ENCODE measurements at regions not wholly inside any gene's neighbourhood (a gene's known extent, or its start where the extent isn't known, plus 50 kb on each side); places are given as distances from the start of the nearest gene placed in this dataset.

DNA sequence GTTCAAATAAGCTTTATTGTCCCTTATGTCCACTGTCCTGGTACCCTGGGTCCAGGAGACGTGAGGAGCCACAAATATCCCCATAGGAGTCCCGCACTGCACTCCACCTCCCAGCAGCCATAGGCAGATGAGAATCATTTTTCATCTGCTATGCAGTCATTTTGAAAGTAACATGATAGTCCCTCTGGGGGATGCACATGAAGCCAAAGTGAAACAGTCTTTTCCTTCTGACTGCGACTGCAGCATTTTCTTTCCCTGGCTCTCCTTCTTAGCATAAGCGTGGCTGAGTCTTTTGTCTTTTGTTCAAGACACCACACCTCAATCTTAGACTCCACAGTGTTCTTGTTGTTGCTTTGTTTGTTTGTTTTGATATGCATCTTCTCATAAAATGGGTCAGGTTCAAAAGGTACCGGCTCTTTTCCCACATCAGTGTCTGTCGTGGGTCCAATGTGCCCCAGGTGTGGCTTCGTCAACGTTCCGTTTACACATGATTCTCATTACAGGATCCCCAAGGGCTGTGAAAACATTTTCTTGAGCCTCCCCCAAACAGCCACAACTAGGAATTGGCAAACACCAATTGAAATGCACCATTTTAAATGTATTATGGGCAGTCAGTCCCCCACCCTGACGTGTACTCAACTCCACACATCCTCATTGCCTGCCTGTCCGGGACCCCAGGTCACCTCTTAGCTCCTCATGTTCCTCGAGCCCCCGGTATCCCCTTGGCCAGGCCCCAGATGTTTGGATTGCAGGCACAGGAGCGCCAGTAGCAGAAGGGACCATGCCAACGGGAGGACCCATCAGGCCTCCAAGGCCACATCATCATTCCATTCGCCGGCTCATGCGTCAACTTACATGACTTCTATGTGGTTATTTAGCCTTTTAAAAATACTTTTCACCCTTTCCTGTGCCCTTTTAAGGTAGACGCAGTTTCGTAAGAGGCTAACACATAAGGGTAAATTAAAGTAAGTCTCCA is 237.8 kb upstream of the DAPK1 start:
- H3K4me3 ChIP-seq (ENCODE audit: low read length): no peak overlapping the region
- H3K4me1 ChIP-seq (ENCODE audit: insufficient read depth, low read length): no peaks in the 10 kb centered on the region
- no peaks in the 10 kb centered on the region for H3K9me3 ChIP-seq (ENCODE audit: low read depth, low read length)
- H3K27me3 ChIP-seq (ENCODE audit: insufficient read depth, low read length): no peaks in the 10 kb centered on the region

DNA sequence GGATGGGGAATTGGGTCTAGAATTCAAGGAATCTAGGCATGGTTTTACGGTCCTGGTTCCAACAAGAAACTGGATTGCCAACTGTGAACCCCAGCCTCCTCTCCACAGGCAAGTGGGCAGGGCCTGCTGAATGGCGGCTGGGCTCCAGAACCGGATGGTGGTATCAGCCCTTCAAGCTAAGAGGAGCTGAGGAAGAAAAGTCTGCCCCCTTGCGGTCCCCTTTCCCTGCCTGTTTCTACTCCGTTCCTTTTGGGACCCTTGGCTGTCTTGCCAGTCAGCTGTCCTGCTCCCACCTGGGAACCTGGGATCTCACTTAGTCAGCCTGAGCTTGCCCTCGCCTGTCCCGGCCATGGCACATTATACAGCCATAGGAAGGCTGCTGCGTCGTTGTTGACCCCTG is 234.4 kb upstream of the DAPK1 start:
- Histone ChIP-seq H3K9me3 (ENCODE audit: low read depth, low read length) (no peaks in the 10 kb centered on the region), H3K4me3 (ENCODE audit: low read length) (no peak overlapping the region), H3K4me1 (ENCODE audit: insufficient read depth, low read length) (no peaks in the 10 kb centered on the region), H3K27me3 (ENCODE audit: insufficient read depth, low read length) (no peaks in the 10 kb centered on the region)

DNA sequence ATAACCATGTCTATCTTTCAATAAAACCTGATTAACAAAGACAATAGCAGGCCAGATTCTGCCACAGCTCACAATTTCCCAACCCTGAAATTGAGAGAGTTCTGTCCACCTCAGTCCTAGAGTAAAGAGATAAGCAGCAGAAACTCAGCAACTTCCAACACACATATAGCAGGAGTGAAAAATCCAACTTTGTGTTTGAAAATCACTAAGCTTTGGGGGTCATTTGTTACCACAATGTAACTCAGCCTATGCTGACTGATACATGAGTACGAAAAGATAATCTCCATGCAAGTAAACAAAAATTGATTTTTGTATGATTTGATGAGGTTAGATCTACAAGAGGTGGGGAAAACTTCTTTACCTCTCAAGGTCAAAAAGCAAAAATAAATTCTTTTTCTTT is 231.0 kb upstream of the DAPK1 start:
- no peak overlapping the region for H3K4me3 ChIP-seq (ENCODE audit: low read length)
- no peaks in the 10 kb centered on the region for H3K27me3 ChIP-seq (ENCODE audit: insufficient read depth, low read length)
- no peaks in the 10 kb centered on the region for H3K4me1 ChIP-seq (ENCODE audit: insufficient read depth, low read length)
- no peaks in the 10 kb centered on the region for H3K9me3 ChIP-seq (ENCODE audit: low read depth, low read length)

DNA sequence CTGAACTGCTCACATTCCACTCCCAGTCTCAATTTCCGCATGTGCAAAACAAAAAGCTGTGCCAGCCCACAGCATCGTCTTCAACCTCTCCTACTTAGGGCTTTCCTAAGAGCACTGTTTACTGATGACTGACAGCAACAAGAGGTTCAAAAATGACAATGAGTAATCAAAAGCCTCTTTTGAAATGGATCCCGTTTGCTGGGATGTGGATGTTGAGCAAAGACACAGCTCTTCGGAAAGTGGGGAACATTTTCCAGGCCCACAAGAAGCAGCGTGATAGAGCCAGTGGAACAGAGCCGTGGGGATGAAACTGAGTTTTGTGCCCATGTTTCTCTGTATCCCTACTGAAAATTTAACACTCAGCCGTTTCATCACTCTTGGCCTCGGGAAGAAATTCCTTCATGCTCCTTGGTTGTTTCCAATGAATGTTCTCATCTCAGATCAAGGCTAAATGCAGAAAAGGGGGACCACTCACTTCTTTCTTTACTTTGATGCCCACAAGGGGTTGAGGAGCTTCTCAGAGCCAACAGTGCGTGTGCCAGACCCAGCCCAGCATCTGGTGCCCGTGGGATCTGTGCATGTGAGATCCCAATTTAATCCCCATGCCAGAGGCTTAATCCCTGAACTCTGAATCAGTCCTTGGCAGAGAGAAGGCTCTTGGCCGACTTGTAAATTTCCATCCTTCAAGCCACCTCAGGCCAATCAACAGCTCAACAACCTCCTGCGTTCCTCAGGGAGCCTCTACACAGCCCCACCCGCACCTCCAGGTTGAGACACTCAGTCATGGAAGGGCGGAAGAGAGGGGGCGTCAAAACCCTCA is 230.2 kb upstream of the DAPK1 start:
- H3K4me1 ChIP-seq (ENCODE audit: insufficient read depth, low read length): no peaks in the 10 kb centered on the region
- H3K27me3 ChIP-seq (ENCODE audit: insufficient read depth, low read length): no peaks in the 10 kb centered on the region
- no peaks in the 10 kb centered on the region for H3K9me3 ChIP-seq (ENCODE audit: low read depth, low read length)
- no peak overlapping the region for H3K4me3 ChIP-seq (ENCODE audit: low read length)

DNA sequence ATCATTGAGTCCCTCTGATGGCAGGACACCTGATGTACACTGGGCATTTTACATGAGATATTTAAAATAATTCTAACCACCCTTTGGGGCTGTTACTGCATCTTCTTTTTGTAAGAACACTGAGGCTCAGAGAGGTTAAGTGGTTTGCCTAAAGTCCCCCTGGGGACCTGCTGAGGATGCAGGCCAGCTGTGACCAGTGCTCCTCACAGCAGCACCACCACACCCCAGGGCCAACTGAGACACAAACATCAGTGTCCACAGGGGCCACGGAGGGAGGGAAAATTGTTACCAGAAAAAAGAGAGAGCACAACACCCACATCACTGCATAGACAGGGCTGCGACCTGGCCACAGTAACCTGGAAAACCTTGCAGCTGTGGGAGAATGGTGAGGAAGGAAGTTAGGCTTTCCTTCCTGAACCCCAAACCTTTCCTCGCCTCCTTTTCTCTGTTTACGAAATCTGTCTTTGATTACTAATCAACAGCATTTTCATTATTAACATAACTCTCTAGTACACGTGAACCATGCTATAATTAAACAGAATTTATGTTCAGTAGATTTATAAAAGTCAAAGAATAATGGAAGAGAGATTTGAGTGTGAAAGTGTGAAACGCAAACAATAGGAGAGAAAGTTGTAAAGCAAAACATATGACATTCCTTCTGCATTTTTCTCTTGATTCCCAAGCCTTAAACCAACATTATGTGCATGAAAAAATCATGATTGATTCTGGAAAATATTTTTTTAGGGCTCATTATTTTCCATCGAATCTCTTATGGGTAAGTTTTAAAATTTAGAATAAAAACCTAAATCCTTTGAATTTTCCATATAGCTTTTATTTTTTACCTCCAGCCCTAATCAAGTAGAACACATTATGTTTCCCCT is 228.1 kb upstream of the DAPK1 start:
- Histone ChIP-seq H3K9me3 (ENCODE audit: low read depth, low read length) (no peaks in the 10 kb centered on the region), H3K27me3 (ENCODE audit: insufficient read depth, low read length) (no peaks in the 10 kb centered on the region), H3K4me1 (ENCODE audit: insufficient read depth, low read length) (no peaks in the 10 kb centered on the region), H3K4me3 (ENCODE audit: low read length) (no peak overlapping the region)

DNA sequence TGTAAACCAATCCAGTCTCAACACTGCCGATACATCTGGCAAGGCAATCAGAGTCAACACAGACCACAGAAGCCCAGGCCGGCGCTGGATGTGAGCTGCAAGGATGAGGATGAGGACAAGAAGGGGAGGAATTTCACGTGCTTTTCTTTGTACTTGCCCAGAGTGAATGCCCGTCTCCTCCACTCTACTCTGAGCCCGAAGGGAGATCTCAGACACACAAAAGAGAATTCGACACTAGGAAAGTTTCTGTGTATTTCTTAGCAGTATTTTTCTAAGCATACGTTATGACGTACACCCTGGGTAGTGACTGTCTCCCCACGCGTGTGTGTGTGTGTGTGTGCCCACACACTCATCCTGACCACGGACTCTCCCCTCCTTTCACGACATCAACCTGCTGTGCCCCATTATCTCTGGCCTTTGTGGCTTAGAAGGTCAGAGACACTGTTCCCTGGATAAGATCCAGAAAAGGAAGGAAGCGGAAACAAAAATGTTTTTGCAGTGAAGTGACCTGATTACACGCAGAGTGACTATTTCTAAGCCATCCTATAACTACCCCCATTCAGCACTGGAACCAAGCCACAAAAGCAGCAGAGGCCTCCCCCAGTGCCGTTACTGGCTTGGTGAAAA is 227.3 kb upstream of the DAPK1 start:
- H3K27me3 ChIP-seq (ENCODE audit: insufficient read depth, low read length): no peaks in the 10 kb centered on the region

DNA sequence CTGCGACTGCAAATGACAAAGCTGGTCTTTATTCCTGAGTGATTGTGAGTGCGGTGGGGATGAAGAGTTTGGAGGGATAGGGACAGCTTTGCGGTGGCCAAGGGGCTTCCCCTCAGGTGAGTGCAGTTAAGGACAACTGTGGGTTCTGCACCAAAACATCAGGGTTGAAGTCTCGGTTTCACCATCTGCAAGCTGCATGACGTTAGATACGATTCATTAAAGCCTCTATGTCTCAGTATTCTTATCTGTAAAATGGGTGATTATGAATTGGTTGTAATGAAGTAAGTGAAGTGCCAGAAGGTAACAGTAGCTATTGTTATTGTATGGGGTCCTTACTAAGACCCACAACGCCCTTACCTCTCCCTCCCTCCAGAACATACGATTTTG is 226.8 kb upstream of the DAPK1 start:
- Histone ChIP-seq H3K27me3 (ENCODE audit: insufficient read depth, low read length) (no peaks in the 10 kb centered on the region), H3K4me3 (ENCODE audit: low read length) (no peak overlapping the region), H3K4me1 (ENCODE audit: insufficient read depth, low read length) (peaks cover 7% of the 10 kb centered on the region), H3K9me3 (ENCODE audit: low read depth, low read length) (no peaks in the 10 kb centered on the region)

More for the DNA sequence above, 227.3 kb upstream of the DAPK1 start:
- Histone ChIP-seq H3K9me3 (ENCODE audit: low read depth, low read length) (no peaks in the 10 kb centered on the region), H3K4me3 (ENCODE audit: low read length) (no peak overlapping the region), H3K4me1 (ENCODE audit: insufficient read depth, low read length) (peaks cover 4% of the 10 kb centered on the region)

DNA sequence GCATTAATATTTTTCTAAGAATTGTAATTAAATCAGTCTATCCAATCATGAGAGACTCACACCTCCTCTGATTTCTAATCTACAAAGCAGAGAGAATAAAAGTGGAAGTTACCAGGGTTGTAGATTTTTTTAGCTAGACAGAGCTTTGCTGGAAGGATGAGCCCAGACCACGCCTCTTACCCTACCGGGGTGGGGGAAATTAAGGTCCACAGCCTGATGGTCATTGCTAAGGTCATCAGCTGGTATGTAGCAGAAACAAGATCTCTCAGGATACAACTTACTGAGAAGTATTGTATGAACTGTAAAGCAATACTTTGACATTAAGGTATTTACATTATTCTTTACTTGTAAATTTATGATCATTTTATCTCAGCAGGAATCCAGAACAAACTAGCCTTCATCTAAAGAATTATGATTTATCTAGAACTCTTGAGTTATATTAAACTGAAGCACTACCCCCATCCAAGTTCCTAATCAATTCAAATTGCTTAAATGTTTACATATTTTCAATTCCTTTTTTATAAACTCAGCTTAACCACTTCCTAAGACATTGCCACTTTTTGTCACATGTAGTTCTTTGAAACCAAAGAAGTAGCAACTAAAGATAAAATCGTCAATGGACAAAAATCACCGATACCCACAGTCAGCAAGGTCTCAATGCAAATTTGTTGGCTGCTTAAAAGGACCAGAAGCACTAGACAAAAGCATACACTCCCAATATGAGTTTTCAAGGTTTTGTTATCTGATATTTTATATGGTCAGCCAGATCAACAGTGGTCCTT is 225.8 kb upstream of the DAPK1 start:
- H3K9me3 ChIP-seq (ENCODE audit: low read depth, low read length): no peaks in the 10 kb centered on the region
- no peak overlapping the region for H3K4me3 ChIP-seq (ENCODE audit: low read length)
- H3K27me3 ChIP-seq (ENCODE audit: insufficient read depth, low read length): no peaks in the 10 kb centered on the region
- peaks cover 11% of the 10 kb centered on the region for H3K4me1 ChIP-seq (ENCODE audit: insufficient read depth, low read length)

DNA sequence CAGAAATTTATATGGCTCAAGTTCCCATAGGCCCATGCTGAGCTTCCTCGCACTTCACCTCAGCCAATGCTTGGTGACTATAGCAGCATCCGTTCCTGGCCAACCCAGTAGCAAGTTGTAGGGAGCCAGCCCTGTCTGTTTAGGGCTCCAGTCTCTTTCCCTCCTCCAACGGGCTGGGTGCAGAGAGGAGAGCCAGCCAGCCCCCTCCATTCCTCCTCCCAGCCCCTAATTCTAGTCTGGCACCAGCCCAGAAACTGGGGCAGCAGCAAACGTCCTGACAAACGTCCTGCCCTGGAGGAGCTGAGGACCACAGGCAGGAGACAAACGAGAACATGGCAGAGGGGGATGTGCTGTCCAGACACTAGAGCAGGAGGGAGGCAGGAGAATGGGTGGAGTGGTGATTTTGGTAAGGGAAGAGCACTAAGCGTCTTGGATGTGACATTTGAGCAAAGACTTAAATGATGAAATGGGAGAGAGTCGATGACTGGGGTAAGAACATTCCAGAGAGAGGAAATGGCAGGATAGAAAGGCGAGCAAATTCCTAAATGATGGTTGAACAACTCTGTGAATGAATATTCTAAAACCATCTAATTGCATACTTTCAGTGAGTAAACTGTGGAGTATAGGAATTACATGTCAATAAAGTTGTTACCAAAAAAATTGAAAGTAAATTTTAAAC is 222.5 kb upstream of the DAPK1 start:
- no peak overlapping the region for H3K4me3 ChIP-seq (ENCODE audit: low read length)
- no peaks in the 10 kb centered on the region for H3K27me3 ChIP-seq (ENCODE audit: insufficient read depth, low read length)
- H3K9me3 ChIP-seq (ENCODE audit: low read depth, low read length): no peaks in the 10 kb centered on the region
- H3K4me1 ChIP-seq (ENCODE audit: insufficient read depth, low read length): peaks cover 18% of the 10 kb centered on the region

DNA sequence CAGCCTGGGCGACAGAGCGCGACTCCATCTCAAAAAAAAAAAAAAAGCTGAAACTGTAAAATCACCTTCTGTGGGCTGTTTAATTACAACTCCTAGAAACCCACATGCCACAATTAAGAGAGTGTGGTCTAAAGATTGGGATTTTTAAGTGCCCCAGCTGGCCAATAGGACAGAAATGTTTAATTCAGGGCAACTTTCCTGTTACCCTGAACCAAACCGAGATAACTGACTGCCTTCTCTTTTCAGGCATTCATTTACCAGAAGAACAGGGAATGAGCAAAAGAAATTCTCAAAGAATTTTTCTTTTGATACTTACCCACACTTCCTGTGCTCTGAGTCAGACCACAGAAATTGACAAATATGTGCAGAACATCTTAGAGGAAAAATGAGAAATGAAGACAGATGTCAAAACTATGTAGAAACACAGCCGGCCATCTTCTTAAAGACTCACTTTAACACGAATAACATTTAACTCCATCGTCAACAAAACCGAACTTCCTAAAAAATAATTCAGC is 221.3 kb upstream of the DAPK1 start:
- Histone ChIP-seq H3K4me1 (ENCODE audit: insufficient read depth, low read length) (peaks cover 18% of the 10 kb centered on the region), H3K4me3 (ENCODE audit: low read length) (no peak overlapping the region), H3K9me3 (ENCODE audit: low read depth, low read length) (no peaks in the 10 kb centered on the region), H3K27me3 (ENCODE audit: insufficient read depth, low read length) (no peaks in the 10 kb centered on the region)

DNA sequence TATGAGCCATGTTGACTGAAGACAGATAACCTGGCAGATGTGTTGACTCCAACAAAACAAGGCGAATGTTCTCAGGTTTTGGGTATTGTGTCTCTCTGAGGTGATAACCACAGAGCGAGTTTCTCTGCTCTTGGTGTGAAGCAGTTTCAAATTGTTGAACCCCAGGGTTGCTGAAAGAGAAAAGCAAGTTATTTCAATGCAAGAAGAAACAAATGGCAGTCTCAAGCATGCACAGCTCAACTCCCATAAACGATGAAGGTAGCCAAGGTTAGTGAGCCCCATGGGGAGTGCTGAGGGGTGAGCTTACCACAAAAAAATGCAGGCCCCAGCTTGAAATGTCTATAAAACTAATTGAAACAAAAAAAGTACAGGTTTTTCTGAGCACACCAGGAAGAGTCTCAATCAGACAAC is 220.8 kb upstream of the DAPK1 start:
- Histone ChIP-seq H3K4me3 (ENCODE audit: low read length) (no peak overlapping the region), H3K27me3 (ENCODE audit: insufficient read depth, low read length) (no peaks in the 10 kb centered on the region), H3K4me1 (ENCODE audit: insufficient read depth, low read length) (peaks cover 18% of the 10 kb centered on the region), H3K9me3 (ENCODE audit: low read depth, low read length) (no peaks in the 10 kb centered on the region)

DNA sequence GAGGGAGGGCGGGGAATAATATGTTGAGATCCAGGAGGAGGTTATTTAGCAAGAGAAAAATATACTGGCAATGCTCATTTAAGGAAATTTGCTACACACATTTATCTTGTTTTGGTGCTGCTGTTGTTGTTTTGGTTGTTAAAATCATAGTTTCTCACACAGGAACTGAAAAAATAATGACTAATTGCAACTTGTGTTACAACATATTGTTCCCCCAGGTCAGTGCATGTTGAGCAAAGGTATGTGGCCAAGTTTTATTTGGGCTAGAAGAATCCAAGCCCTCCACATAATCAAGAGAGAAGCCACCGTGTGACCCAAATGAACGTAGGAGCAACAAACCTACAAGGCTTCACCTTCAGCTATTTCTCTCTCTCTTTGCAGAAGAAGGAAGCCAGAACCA is 220.3 kb upstream of the DAPK1 start:
- no peaks in the 10 kb centered on the region for H3K27me3 ChIP-seq (ENCODE audit: insufficient read depth, low read length)
- H3K4me1 ChIP-seq (ENCODE audit: insufficient read depth, low read length): peaks cover 18% of the 10 kb centered on the region
- H3K9me3 ChIP-seq (ENCODE audit: low read depth, low read length): no peaks in the 10 kb centered on the region
- H3K4me3 ChIP-seq (ENCODE audit: low read length): no peak overlapping the region

DNA sequence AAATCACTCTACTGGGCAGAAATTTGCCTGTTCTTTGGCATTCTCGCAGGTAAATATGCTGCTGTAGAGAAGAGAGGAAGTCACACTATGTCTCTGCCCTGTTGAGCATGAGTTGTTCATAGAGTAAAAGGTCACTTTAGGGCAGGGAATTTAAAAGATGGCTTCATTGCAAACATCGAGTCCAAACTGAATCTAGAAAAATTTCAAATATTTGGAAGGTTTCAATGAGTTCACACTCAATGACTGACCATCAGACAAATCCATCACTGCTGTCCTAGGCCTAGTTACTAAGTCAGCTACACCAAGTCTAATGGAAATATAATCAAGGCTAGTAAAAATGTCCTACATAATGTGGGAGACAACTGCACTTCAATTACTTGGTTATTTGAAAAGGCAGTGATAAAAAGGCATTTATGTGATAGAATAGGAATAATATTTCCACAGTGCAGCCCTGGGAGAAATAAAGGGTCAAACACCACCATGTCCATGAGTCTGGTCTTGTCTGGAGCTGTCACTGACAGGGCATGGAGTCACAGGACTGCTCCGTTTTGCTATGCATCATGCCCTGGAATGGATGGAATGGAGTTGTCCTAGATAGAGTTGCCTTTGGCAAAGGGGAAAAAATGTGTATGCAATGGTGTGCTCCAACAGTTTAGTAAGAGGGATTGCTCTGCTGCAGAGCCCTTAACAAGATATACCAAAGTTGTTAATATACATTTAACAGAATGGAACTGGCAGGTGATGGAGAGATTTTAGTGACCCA is 218.5 kb upstream of the DAPK1 start:
- Histone ChIP-seq H3K9me3 (ENCODE audit: low read depth, low read length) (no peaks in the 10 kb centered on the region), H3K4me3 (ENCODE audit: low read length) (no peak overlapping the region), H3K4me1 (ENCODE audit: insufficient read depth, low read length) (peaks cover 18% of the 10 kb centered on the region), H3K27me3 (ENCODE audit: insufficient read depth, low read length) (no peaks in the 10 kb centered on the region)
